H1 (cell line): ENCODE measurements at regions not wholly inside any gene's neighbourhood (a gene's known extent, or its start where the extent isn't known, plus 50 kb on each side); places are given as distances from the start of the nearest gene placed in this dataset.

Experiments
- CEBPB ChIP-seq: IDR thresholded peaks from 2 replicates; pipeline ENCODE4 v1.6.1; 2012; ENCODE audit warnings: low read depth, low read length
- CTCF ChIP-seq, 3 experiments: IDR thresholded peaks; 1 replicate in 2 of 3; 2 replicates in 1 of 3; pipeline versions ENCODE4 v1.5.1 to v1.6.1; 2011; ENCODE audit warnings: low read length in 3 of 3, mild to moderate bottlenecking in 3 of 3, inconsistent platforms in 2 of 3, low read depth in 1 of 3, moderate library complexity in 1 of 3; ENCODE audit not compliant: insufficient read depth in 1 of 3; ENCODE audit errors: control extremely low read depth in 1 of 3
- EP300 ChIP-seq, 2 experiments: IDR thresholded peaks; 1 replicate in 1 of 2; 2 replicates in 1 of 2; pipeline ENCODE4 v1.6.1; 2011 to 2012; ENCODE audit warnings: low read depth in 2 of 2, low read length in 2 of 2, mild to moderate bottlenecking in 2 of 2, borderline replicate concordance in 1 of 2, inconsistent platforms in 1 of 2, moderate library complexity in 1 of 2
- EZH2 ChIP-seq: fragments of 200-600 bp; sonication (generic); IDR thresholded peaks from 2 replicates; pipeline ENCODE4 v1.7.1; 2012; ENCODE audit warnings: low read depth, mild to moderate bottlenecking, moderate library complexity, low read length, inconsistent platforms; ENCODE audit not compliant: severe bottlenecking
- MAFK ChIP-seq: IDR thresholded peaks from 2 replicates; pipeline ENCODE4 v1.6.1; 2012; ENCODE audit warnings: low read depth, mild to moderate bottlenecking, improper control_type of control experiment, low read length
- MAX ChIP-seq: IDR thresholded peaks from 2 replicates; pipeline ENCODE4 v1.6.1; 2012; ENCODE audit warnings: inconsistent platforms
- POLR2A ChIP-seq, 2 experiments: IDR thresholded peaks; 1 replicate in 1 of 2; 2 replicates in 1 of 2; pipeline ENCODE4 v1.6.1; 2011; ENCODE audit warnings: low read depth in 2 of 2, low read length in 2 of 2, mild to moderate bottlenecking in 2 of 2; ENCODE audit errors: control extremely low read depth in 1 of 2
- POLR2AphosphoS5 ChIP-seq: IDR thresholded peaks from 2 replicates; pipeline ENCODE4 v1.6.1; 2011; ENCODE audit warnings: low read depth, low read length
- SIN3A ChIP-seq, 2 experiments: IDR thresholded peaks in 1 of 2; conservative IDR thresholded peaks in 1 of 2; 2 replicates each; pipeline ENCODE4 v1.6.1; 2011 to 2012; ENCODE audit warnings: low read length in 2 of 2, improper control_type of control experiment in 1 of 2, low read depth in 1 of 2, mild to moderate bottlenecking in 1 of 2

GRCh38 chr3:161920196-161920595, 423.6 kb downstream of the OTOL1 start:
- TF ChIP-seq EZH2 = no peak
- no peak for TF ChIP-seq CTCF (IDR thresholded peaks at IDR 0.05; ENCODE audit: control extremely low read depth in 1 of 3, insufficient read depth in 1 of 3, low read depth in 1 of 3, low read length in 3 of 3)
- no peak for TF ChIP-seq EP300 (IDR thresholded peaks at IDR 0.05; ENCODE audit: borderline replicate concordance in 1 of 2, low read depth in 2 of 2, low read length in 2 of 2)
- TF ChIP-seq MAFK = no peak
- TF ChIP-seq POLR2A (IDR thresholded peaks at IDR 0.05; ENCODE audit: control extremely low read depth in 1 of 2, low read depth in 2 of 2, low read length in 2 of 2) = no peak
- no peak for TF ChIP-seq SIN3A (conservative IDR thresholded peaks at IDR 0.05 in 1 of 2, IDR thresholded peaks at IDR 0.05 in 1 of 2; ENCODE audit: low read depth in 1 of 2, low read length in 2 of 2)
- no peak for TF ChIP-seq POLR2AphosphoS5
- TF ChIP-seq CEBPB = no peak
- no peak for TF ChIP-seq MAX
